ENCODE measurements at regions not wholly inside any gene's neighbourhood (a gene's known extent, or its start where the extent isn't known, plus 50 kb on each side); places are given as distances from the start of the nearest gene placed in this dataset.

GRCh38 chr10:21463436-21463835 is 62.0 kb downstream of the SKIDA1 start:
- in situ Hi-C loops (cut with MboI; ENCODE audit: low pct_ligation_motif_present in 1 of 4, low pct_unique_long_range_greater_than_20kb in 1 of 4, low sequenced_read_pairs in 3 of 4) (no loop called here), intact Hi-C loops (cut with DNase I; ENCODE audit: low total_unique reads) (no loop called here)
- Histone ChIP-seq H3K9me3 (no peaks in the 10 kb centered on the region), H3K27me3 (no peaks in the 10 kb centered on the region), H3K36me3 (no peaks in the 10 kb centered on the region), H3K4me1 (no peaks in the 10 kb centered on the region), H3K4me3 (no peak overlapping the region), H3K27ac (no peak overlapping the region)
- 61 to 69% methylated on average over 2 to 3 of the region's 3 CpGs for WGBS, 2 donors (ENCODE audit: low coverage in 1 of 2)
- no peak for TF ChIP-seq EP300 (IDR thresholded peaks at IDR 0.05; ENCODE audit: low read depth)
- no peak for TF ChIP-seq POLR2AphosphoS5 (IDR thresholded peaks at IDR 0.05)
- no peak for TF ChIP-seq CTCF (IDR thresholded peaks at IDR 0.05)
- TF ChIP-seq POLR2A (IDR thresholded peaks at IDR 0.05) = no peak
- no peak for DNase-seq

GRCh38 chr10:21458126-21458871 is 67.2 kb downstream of the SKIDA1 start:
- Histone ChIP-seq H3K36me3 (no peaks in the 10 kb centered on the region), H3K9me3 (no peaks in the 10 kb centered on the region), H3K27me3 (no peaks in the 10 kb centered on the region), H3K4me3 (no peak overlapping the region), H3K4me1 (no peaks in the 10 kb centered on the region), H3K27ac (no peak overlapping the region)
- intact Hi-C loops (cut with DNase I; ENCODE audit: low total_unique reads) (no loop called here), in situ Hi-C loops (cut with MboI; ENCODE audit: low pct_ligation_motif_present in 1 of 4, low pct_unique_long_range_greater_than_20kb in 1 of 4, low sequenced_read_pairs in 3 of 4) (no loop called here)
- TF ChIP-seq POLR2AphosphoS5 (IDR thresholded peaks at IDR 0.05) = no peak
- 55 to 80% methylated on average over 5 of the region's 5 CpGs for WGBS, 2 donors (ENCODE audit: low coverage in 1 of 2)
- no peak for DNase-seq

GRCh38 chr10:21456160-21456559 is 69.3 kb downstream of the SKIDA1 start:
- intact Hi-C loops (cut with DNase I; ENCODE audit: low total_unique reads) (no loop called here), in situ Hi-C loops (cut with MboI; ENCODE audit: low pct_ligation_motif_present in 1 of 4, low pct_unique_long_range_greater_than_20kb in 1 of 4, low sequenced_read_pairs in 3 of 4) (no loop called here)
- no peak for TF ChIP-seq EP300 (IDR thresholded peaks at IDR 0.05; ENCODE audit: low read depth)
- TF ChIP-seq POLR2AphosphoS5 (IDR thresholded peaks at IDR 0.05) = no peak
- no peak for TF ChIP-seq POLR2A (IDR thresholded peaks at IDR 0.05)
- no peak for TF ChIP-seq CTCF (IDR thresholded peaks at IDR 0.05)
- Histone ChIP-seq H3K36me3 (no peaks in the 10 kb centered on the region), H3K9me3 (no peaks in the 10 kb centered on the region), H3K27ac (no peak overlapping the region), H3K4me3 (no peak overlapping the region), H3K27me3 (no peaks in the 10 kb centered on the region), H3K4me1 (no peaks in the 10 kb centered on the region)
- DNase-seq = no peak
- WGBS, 2 donors (ENCODE audit: low coverage in 1 of 2) = 95 to 96% methylated on average over 4 to 5 of the region's 5 CpGs

- TF ChIP-seq EP300 (IDR thresholded peaks at IDR 0.05; ENCODE audit: low read depth) (no peak), POLR2A (IDR thresholded peaks at IDR 0.05) (no peak), CTCF (IDR thresholded peaks at IDR 0.05) (no peak), POLR2AphosphoS5 (IDR thresholded peaks at IDR 0.05) (no peak)
- no peaks in the 10 kb centered on the region for H3K9me3 ChIP-seq
- H3K4me1 ChIP-seq = no peaks in the 10 kb centered on the region
- H3K36me3 ChIP-seq = no peaks in the 10 kb centered on the region
- in situ Hi-C loops (cut with MboI; ENCODE audit: low pct_ligation_motif_present in 1 of 4, low pct_unique_long_range_greater_than_20kb in 1 of 4, low sequenced_read_pairs in 3 of 4) (no loop called here), intact Hi-C loops (cut with DNase I; ENCODE audit: low total_unique reads) (no loop called here)
- no peak overlapping the region for H3K27ac ChIP-seq
- H3K4me3 ChIP-seq = no peak overlapping the region
- WGBS, 2 donors (ENCODE audit: low coverage in 1 of 2) = 89 to 93% methylated on average over 3 of the region's 3 CpGs
- no peak for DNase-seq
- no peaks in the 10 kb centered on the region for H3K27me3 ChIP-seq
Measured at GRCh38 chr10:21452203-21452602, 73.3 kb downstream of the SKIDA1 start.
